ENCODE measurements at regions not wholly inside any gene's neighbourhood (a gene's known extent, or its start where the extent isn't known, plus 50 kb on each side); places are given as distances from the start of the nearest gene placed in this dataset.

GRCh38 chrX:45660477-45660876, 459.8 kb upstream of the DIPK2B start:
- no peak overlapping the region for H3K4me2 ChIP-seq (ENCODE audit: low read depth, low read length)
- no peak overlapping the region for H3K27ac ChIP-seq (ENCODE audit: extremely low read length, insufficient read depth, low read length)
- H3K27me3 ChIP-seq (ENCODE audit: control insufficient read depth in 1 of 2, insufficient read depth in 2 of 2, low read length in 2 of 2): no peaks in the 10 kb centered on the region
- ChIA-PET POLR2A (no interaction called here), CTCF (ENCODE audit: low intra/inter-chr PET ratio, low total read pairs) (no interaction called here)
- no peak overlapping the region for H3K9ac ChIP-seq (ENCODE audit: insufficient read depth, low read depth, low read length)
- H4K20me1 ChIP-seq (ENCODE audit: insufficient read depth, low read length): no peaks in the 10 kb centered on the region
- no peak for DNase-seq (ENCODE audit: low spot score)
- no TSS peak for BruUV-seq (replicated peaks)
- H3K9me3 ChIP-seq (ENCODE audit: low read length): no peaks in the 10 kb centered on the region
- TF ChIP-seq MED13 (CRISPR knock-in tag; IDR thresholded peaks at IDR 0.05) (no peak), HOXA7 (CRISPR knock-in tag; IDR thresholded peaks at IDR 0.05) (no peak), ZNF772 (CRISPR knock-in tag; IDR thresholded peaks at IDR 0.05) (no peak), PHF20 (CRISPR knock-in tag; IDR thresholded peaks at IDR 0.05) (no peak), ATF5 (CRISPR knock-in tag; IDR thresholded peaks at IDR 0.05; ENCODE audit: low read depth) (no peak), SIN3A (IDR thresholded peaks at IDR 0.05; ENCODE audit: borderline replicate concordance, low read depth, low read length) (no peak), ZNF33B (CRISPR knock-in tag; IDR thresholded peaks at IDR 0.05) (no peak), POLR2AphosphoS5 (IDR thresholded peaks at IDR 0.05; ENCODE audit: low read depth, low read length) (no peak)
- no peak overlapping the region for H2AFZ ChIP-seq (ENCODE audit: low read length)
- no peaks in the 10 kb centered on the region for H3K4me1 ChIP-seq (ENCODE audit: insufficient read depth, low read length)
- no peak overlapping the region for H3K4me3 ChIP-seq (replicated peaks in 1 of 3; ENCODE audit: insufficient read depth in 1 of 3, low read depth in 2 of 3, low read length in 3 of 3)
- no peaks in the 10 kb centered on the region for H3K36me3 ChIP-seq (replicated peaks in 1 of 2; ENCODE audit: control insufficient read depth in 1 of 2, insufficient read depth in 2 of 2, low read length in 2 of 2)
- H3K79me2 ChIP-seq (ENCODE audit: insufficient read depth, low read length): no peaks in the 10 kb centered on the region
- no peak for FAIRE-seq
- intact Hi-C loops (cut with micrococcal nuclease; ENCODE audit: unreplicated experiment) (no loop called here), in situ Hi-C loops (cut with HindIII; ENCODE audit: extremely low pct_ligation_motif_present, low pct_unique_long_range_greater_than_20kb) (no loop called here)
- ATAC-seq: no peak
- 7% methylated on average over 2 of the region's 2 CpGs for WGBS (ENCODE audit: low lambda C conversion rate)

GRCh38 chrX:45633419-45633818, 432.7 kb upstream of the DIPK2B start:
- POLR2A ChIA-PET: no interaction called here

More at GRCh38 chrX:45633419-45633818, 432.7 kb upstream of the DIPK2B start:
- no peaks in the 10 kb centered on the region for H4K20me1 ChIP-seq (ENCODE audit: insufficient read depth, low read length)
- H3K4me3 ChIP-seq (replicated peaks in 1 of 3; ENCODE audit: insufficient read depth in 1 of 3, low read depth in 2 of 3, low read length in 3 of 3): no peak overlapping the region
- intact Hi-C loops (cut with micrococcal nuclease; ENCODE audit: unreplicated experiment) (no loop called here), in situ Hi-C loops (cut with HindIII; ENCODE audit: extremely low pct_ligation_motif_present, low pct_unique_long_range_greater_than_20kb) (no loop called here)
- TF ChIP-seq ZNF773 (CRISPR knock-in tag; IDR thresholded peaks at IDR 0.05; ENCODE audit: borderline replicate concordance): no peak
- TF ChIP-seq HDAC6 (IDR thresholded peaks at IDR 0.05; ENCODE audit: low read depth, low read length): no peak
- no peak for TF ChIP-seq RELA (CRISPR knock-in tag; IDR thresholded peaks at IDR 0.05)
- CTCF ChIA-PET (ENCODE audit: low intra/inter-chr PET ratio, low total read pairs): no interaction called here
- no peaks in the 10 kb centered on the region for H3K36me3 ChIP-seq (replicated peaks in 1 of 2; ENCODE audit: control insufficient read depth in 1 of 2, insufficient read depth in 2 of 2, low read length in 2 of 2)
- H3K9me3 ChIP-seq (ENCODE audit: low read length): no peaks in the 10 kb centered on the region
- no peaks in the 10 kb centered on the region for H3K4me1 ChIP-seq (ENCODE audit: insufficient read depth, low read length)
- ATAC-seq (no peak), FAIRE-seq (no peak), DNase-seq (ENCODE audit: low spot score) (no peak)
- WGBS (ENCODE audit: low lambda C conversion rate): no CpG with 5 or more reads among the region's 4 CpGs
- H3K27ac ChIP-seq (ENCODE audit: extremely low read length, insufficient read depth, low read length): no peak overlapping the region
- H3K9ac ChIP-seq (ENCODE audit: insufficient read depth, low read depth, low read length): no peak overlapping the region
- no peaks in the 10 kb centered on the region for H3K79me2 ChIP-seq (ENCODE audit: insufficient read depth, low read length)
- no peak overlapping the region for H2AFZ ChIP-seq (ENCODE audit: low read length)
- no peaks in the 10 kb centered on the region for H3K27me3 ChIP-seq (ENCODE audit: control insufficient read depth in 1 of 2, insufficient read depth in 2 of 2, low read length in 2 of 2)
- no peak overlapping the region for H3K4me2 ChIP-seq (ENCODE audit: low read depth, low read length)
- no TSS peak for BruUV-seq (replicated peaks)
